DND-41 (cell line): ENCODE measurements at regions not wholly inside any gene's neighbourhood (a gene's known extent, or its start where the extent isn't known, plus 50 kb on each side); places are given as distances from the start of the nearest gene placed in this dataset.

Source experiments
- CTCF ChIP-seq: IDR thresholded peaks from 2 replicates; pipeline ENCODE4 v1.5.1; 2012; ENCODE audit warnings: borderline replicate concordance, low read length, moderate library complexity, mild to moderate bottlenecking; ENCODE audit not compliant: poor library complexity, severe bottlenecking; ENCODE audit errors: extremely low read depth
- EZH2 ChIP-seq: IDR thresholded peaks from 3 replicates; pipeline ENCODE4 v1.6.1; 2012; ENCODE audit warnings: borderline replicate concordance, low read depth, mild to moderate bottlenecking, moderate library complexity, low read length, inconsistent platforms; ENCODE audit not compliant: severe bottlenecking

GRCh38 chr13:59201841-59202240, 961.9 kb downstream of the DIAPH3 start:
- TF ChIP-seq EZH2 (no peak), CTCF (no peak)
